HG03460 (cell line): ENCODE measurements at regions not wholly inside any gene's neighbourhood (a gene's known extent, or its start where the extent isn't known, plus 50 kb on each side); places are given as distances from the start of the nearest gene placed in this dataset.
"Not testable (repeated sequence)": the region's sequence is repeated elsewhere in the genome, so short reads cannot be mapped to it uniquely, and the experiment has no call there.

Source experiments
- ATAC-seq: cut with Tn5 transposase; IDR thresholded peaks from one replicate; pipeline ENCODE4 v1.9.1; 2021; ENCODE audit not compliant: unreplicated experiment

- not testable (repeated sequence) for ATAC-seq
Observed at GRCh38 chr2:87687550-87688270, 60.2 kb upstream of the PLGLB2 start.

GRCh38 chr2:87691899-87692592, 55.8 kb upstream of the PLGLB2 start:
- not testable (repeated sequence) for ATAC-seq

- not testable (repeated sequence) for ATAC-seq
Observed at GRCh38 chr2:87692914-87693313, 55.0 kb upstream of the PLGLB2 start.

GRCh38 chr2:87693882-87694281, 54.0 kb upstream of the PLGLB2 start:
- ATAC-seq, result not testable (repeated sequence)

GRCh38 chr2:87695596-87696323, 52.1 kb upstream of the PLGLB2 start:
- ATAC-seq, result not testable (repeated sequence)
